AG09309 (cell line): ENCODE measurements at regions not wholly inside any gene's neighbourhood (a gene's known extent, or its start where the extent isn't known, plus 50 kb on each side); places are given as distances from the start of the nearest gene placed in this dataset.

ENCODE experiments used
- DNase-seq: peaks from one replicate; pipeline ENCODE4 v3.0.0-alpha.2; 2010; ENCODE audit warnings: low read depth
- H3K4me3 ChIP-seq: 2 replicates; pipeline ENCODE4 v1.5.1; 2011; ENCODE audit warnings: mild to moderate bottlenecking, low read depth, low read length, moderate library complexity; ENCODE audit not compliant: control insufficient read depth
- TF ChIP-seq, protein P1 (sequence below): IDR thresholded peaks from 2 replicates; pipeline ENCODE4 v1.5.1; 2011; ENCODE audit warnings: mild to moderate bottlenecking, low read depth, low read length, inconsistent platforms; ENCODE audit not compliant: insufficient read depth, control insufficient read depth; ENCODE audit errors: missing control alignments

DNA sequence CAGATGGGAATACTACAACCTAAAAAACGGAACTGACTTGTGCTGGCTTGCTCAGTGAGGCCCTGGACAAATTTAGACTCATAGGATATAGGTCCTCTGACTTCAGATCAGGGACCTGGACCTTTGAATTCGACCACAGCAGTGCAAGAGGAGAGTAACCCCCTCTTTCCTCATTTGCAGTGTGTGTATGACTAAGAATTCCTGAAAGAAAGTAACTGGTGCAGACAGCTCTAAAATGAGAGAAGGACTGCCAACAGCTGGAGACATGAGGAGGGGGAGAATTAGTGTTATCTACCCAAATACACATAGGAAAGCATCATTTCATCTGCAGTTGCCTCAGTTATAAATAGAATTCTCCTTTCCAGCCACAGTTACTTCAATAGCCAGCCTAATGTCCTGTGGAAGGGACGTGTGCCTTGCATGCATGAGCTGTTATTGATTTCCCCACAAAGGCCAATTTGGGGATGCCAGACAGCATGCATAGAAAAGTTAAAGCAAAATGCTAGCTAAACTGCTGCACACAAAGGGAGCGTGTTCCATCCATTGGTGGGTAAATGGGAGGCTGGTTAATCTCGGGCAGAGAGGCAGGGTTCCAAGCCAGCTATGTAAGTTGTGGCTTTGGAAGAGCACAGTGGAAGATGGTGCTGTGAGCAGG is 442.7 kb downstream of the CDK5RAP2 start:
- TF ChIP-seq, protein P1, sequence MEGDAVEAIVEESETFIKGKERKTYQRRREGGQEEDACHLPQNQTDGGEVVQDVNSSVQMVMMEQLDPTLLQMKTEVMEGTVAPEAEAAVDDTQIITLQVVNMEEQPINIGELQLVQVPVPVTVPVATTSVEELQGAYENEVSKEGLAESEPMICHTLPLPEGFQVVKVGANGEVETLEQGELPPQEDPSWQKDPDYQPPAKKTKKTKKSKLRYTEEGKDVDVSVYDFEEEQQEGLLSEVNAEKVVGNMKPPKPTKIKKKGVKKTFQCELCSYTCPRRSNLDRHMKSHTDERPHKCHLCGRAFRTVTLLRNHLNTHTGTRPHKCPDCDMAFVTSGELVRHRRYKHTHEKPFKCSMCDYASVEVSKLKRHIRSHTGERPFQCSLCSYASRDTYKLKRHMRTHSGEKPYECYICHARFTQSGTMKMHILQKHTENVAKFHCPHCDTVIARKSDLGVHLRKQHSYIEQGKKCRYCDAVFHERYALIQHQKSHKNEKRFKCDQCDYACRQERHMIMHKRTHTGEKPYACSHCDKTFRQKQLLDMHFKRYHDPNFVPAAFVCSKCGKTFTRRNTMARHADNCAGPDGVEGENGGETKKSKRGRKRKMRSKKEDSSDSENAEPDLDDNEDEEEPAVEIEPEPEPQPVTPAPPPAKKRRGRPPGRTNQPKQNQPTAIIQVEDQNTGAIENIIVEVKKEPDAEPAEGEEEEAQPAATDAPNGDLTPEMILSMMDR, result no peak
- DNase-seq, result no peak
- H3K4me3 ChIP-seq, result no peak overlapping the region

DNA sequence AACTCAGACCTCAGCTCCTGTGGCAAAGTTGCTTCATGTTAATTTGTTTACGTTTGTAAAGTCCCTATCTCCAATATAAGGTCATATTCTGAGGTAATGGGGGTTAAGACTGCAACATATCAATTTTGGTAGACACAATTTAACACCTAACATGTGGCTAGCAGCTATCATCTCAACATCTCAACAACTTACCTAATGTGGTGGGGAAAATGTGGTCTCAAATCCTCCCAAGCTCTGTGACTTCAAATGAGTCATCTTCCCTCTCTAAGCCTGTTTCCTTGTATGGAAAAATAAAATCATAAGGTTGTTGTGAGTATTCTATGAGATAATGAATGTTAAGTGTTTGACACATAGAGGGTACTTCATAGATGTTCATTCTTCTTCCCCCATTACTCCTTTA is 443.3 kb downstream of the CDK5RAP2 start:
- TF ChIP-seq, protein P1, result no peak
- H3K4me3 ChIP-seq, result no peak overlapping the region
- DNase-seq, result no peak

DNA sequence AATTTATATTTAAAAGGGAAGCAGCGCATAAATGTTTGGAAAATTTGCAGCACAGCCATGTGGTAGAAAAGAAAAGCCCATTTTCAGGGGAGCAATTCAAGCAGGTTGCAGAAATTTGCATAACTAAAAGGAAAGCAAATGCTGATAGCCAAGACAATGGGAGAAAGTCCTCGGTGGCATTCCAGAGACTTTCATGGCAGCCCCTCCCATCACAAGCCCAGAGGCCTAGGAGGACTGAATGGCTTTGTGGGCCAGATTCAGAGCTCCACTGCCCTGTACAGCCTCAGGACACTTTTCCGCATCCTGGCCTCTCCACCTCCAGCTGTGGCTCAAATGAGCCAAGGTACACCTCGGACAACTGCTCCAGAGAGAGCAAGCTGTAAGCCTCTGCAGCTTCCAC is 462.9 kb downstream of the CDK5RAP2 start:
- H3K4me3 ChIP-seq, result no peak overlapping the region
- TF ChIP-seq, protein P1, result no peak
- DNase-seq, result no peak

DNA sequence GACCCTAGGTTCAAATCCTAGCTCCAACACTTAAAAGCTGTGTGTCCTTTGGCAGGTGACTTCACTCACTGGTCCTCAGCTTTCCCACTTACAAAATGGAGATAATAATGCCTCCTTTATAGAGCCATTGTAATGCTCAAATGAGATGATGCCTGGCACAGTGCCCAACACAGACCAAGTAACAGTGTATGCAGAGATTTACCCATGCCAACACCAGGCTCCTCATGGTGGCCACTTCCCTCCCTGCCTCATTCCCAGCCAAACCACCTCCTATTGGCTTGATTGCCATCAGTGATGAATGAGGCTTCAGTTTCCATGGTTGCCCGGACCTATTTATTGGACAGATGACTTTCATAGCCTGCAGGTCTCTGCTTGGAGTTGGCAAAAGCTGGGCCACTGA is 469.4 kb downstream of the CDK5RAP2 start:
- no peak overlapping the region for H3K4me3 ChIP-seq
- DNase-seq, result no peak
- TF ChIP-seq, protein P1, result no peak

DNA sequence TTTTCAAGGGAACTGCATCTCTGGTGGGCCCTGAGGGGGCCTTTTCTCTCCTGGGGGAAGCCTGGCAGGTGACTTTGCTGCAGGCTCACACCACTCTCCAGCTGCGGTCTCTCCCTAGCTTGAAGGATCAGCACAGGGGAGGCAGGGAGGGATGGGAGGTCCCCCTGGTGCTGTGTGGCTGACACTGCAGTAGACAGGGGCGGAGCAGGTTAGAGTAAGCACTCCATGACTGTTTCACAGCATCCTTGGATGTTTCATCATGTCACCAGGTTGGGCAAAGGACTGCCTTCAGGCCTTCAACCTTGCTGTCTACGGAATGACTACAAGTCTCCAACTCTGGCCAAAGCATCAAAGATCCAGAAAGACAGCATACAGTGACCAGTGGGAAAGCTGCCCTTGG is 470.7 kb downstream of the CDK5RAP2 start:
- DNase-seq, result no peak
- no peak overlapping the region for H3K4me3 ChIP-seq
- TF ChIP-seq, protein P1, result no peak

DNA sequence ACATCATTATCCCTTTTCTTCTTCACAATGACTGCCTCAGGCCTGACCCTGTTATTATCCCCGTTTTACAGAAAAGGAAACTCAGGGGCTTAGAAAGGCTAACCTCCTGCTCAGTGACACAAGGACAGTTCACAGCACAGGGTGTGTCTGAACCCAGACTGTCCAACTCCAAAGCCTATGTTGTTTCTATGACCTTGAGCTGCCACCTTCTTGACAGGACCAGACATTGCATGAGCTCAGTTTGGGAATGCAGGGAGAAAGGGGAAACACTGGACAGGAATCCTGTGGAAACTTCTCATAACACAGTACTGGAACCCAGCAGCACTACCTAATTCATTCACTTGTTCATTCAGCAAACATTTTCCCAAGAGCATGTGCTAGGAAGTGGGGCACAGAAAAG is 472.8 kb downstream of the CDK5RAP2 start:
- TF ChIP-seq, protein P1, result no peak
- no peak for DNase-seq
- H3K4me3 ChIP-seq, result no peak overlapping the region
